ENCODE measurements at regions not wholly inside any gene's neighbourhood (a gene's known extent, or its start where the extent isn't known, plus 50 kb on each side); places are given as distances from the start of the nearest gene placed in this dataset.

- Histone ChIP-seq H3K36me3 (no peaks in the 10 kb centered on the region), H3K4me3 (no peak overlapping the region), H3K27me3 (no peaks in the 10 kb centered on the region), H3K27ac (no peak overlapping the region), H3K4me1 (no peaks in the 10 kb centered on the region), H3K9me3 (no peaks in the 10 kb centered on the region)
- DNase-seq (no peak), ATAC-seq (no peak)
- WGBS, 4 donors = 75 to 82% (median 80%) methylated on average over 8 of the region's 8 CpGs
- TF ChIP-seq, protein P1, sequence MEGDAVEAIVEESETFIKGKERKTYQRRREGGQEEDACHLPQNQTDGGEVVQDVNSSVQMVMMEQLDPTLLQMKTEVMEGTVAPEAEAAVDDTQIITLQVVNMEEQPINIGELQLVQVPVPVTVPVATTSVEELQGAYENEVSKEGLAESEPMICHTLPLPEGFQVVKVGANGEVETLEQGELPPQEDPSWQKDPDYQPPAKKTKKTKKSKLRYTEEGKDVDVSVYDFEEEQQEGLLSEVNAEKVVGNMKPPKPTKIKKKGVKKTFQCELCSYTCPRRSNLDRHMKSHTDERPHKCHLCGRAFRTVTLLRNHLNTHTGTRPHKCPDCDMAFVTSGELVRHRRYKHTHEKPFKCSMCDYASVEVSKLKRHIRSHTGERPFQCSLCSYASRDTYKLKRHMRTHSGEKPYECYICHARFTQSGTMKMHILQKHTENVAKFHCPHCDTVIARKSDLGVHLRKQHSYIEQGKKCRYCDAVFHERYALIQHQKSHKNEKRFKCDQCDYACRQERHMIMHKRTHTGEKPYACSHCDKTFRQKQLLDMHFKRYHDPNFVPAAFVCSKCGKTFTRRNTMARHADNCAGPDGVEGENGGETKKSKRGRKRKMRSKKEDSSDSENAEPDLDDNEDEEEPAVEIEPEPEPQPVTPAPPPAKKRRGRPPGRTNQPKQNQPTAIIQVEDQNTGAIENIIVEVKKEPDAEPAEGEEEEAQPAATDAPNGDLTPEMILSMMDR (IDR thresholded peaks at IDR 0.05) = no peak
- no peak for TF ChIP-seq POLR2A (IDR thresholded peaks at IDR 0.05)
- intact Hi-C loops (cut with DNase I) = no loop called here
Measured at GRCh38 chr6:98272060-98272459, 562.3 kb upstream of the POU3F2 start.

- ATAC-seq (no peak), DNase-seq (no peak)
- intact Hi-C loops (cut with DNase I) = no loop called here
- Histone ChIP-seq H3K27ac (no peak overlapping the region), H3K36me3 (no peaks in the 10 kb centered on the region), H3K4me1 (no peaks in the 10 kb centered on the region), H3K9me3 (no peaks in the 10 kb centered on the region), H3K4me3 (no peak overlapping the region), H3K27me3 (no peaks in the 10 kb centered on the region)
- TF ChIP-seq, protein P1 (IDR thresholded peaks at IDR 0.05) = no peak
- TF ChIP-seq POLR2A (IDR thresholded peaks at IDR 0.05) = no peak
- 31 to 83% (median 34%) methylated on average over 2 of the region's 2 CpGs for WGBS, 4 donors
Measured at GRCh38 chr6:98274691-98275090, 559.7 kb upstream of the POU3F2 start.

DNA sequence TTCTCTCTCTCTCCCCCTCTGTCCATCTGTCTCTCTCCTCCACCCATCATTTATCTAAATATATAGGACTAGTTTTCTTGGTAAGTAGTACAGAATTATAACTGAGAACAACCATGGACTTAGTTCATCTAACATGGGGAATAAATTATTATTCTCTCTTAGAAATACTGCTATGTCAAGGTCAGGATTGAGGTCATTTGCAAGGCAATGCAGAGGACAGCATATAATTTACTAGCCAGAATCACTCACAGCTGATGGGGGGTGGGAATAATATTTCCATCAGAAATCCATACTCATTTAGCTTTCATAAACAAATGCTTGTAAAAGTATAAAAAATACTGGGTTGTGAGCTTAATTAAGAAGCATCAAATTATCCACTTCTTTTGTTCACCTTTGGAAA is 553.9 kb upstream of the POU3F2 start:
- DNase-seq (no peak), ATAC-seq (no peak)
- H3K4me1 ChIP-seq = no peaks in the 10 kb centered on the region
- TF ChIP-seq, protein P1 (IDR thresholded peaks at IDR 0.05) = no peak
- TF ChIP-seq POLR2A (IDR thresholded peaks at IDR 0.05) = no peak
- no peak overlapping the region for H3K27ac ChIP-seq
- H3K4me3 ChIP-seq = no peak overlapping the region
- H3K36me3 ChIP-seq = no peaks in the 10 kb centered on the region
- intact Hi-C loops (cut with DNase I) = no loop called here
- no peaks in the 10 kb centered on the region for H3K9me3 ChIP-seq
- H3K27me3 ChIP-seq = no peaks in the 10 kb centered on the region

DNA sequence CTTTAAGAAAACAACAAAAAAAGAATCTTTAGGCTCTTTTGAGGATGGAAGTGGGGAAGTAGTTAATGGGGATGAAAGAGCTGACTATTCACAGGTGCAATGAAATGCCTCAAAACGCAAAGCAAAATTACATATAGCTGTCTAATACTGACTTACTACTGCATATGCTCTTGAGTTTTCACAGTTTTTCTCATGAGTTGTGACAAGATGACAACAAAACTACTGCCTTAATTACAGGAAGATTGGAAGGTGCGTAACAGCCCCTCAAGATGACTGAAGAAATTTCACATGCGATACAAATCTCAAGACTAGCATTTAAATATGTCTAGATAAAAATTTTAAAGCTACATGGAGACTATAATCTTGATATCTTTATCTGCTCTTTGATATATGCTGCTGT is 547.8 kb upstream of the POU3F2 start:
- no peaks in the 10 kb centered on the region for H3K9me3 ChIP-seq
- WGBS, 4 donors = 89 to 96% (median 93%) methylated on average over 3 of the region's 3 CpGs

More for the DNA sequence above, 547.8 kb upstream of the POU3F2 start:
- TF ChIP-seq, protein P1 (IDR thresholded peaks at IDR 0.05) = no peak
- TF ChIP-seq POLR2A (IDR thresholded peaks at IDR 0.05) = no peak
- no peak overlapping the region for H3K4me3 ChIP-seq
- no peak for DNase-seq
- ATAC-seq = no peak
- H3K36me3 ChIP-seq = no peaks in the 10 kb centered on the region
- H3K27ac ChIP-seq = no peak overlapping the region
- H3K27me3 ChIP-seq = no peaks in the 10 kb centered on the region
- intact Hi-C loops (cut with DNase I) = no loop called here
- no peaks in the 10 kb centered on the region for H3K4me1 ChIP-seq
